Lower leg skin (tissue), 3 donors: ENCODE measurements at regions not wholly inside any gene's neighbourhood (a gene's known extent, or its start where the extent isn't known, plus 50 kb on each side); places are given as distances from the start of the nearest gene placed in this dataset.

ENCODE experiments used
- POLR2A ChIP-seq, 2 donors: fragments of 450-650 bp; IDR thresholded peaks; one replicate each; pipeline ENCODE4 v1.6.1; 2016 to 2017; ENCODE audit warnings: antibody characterized with exemption in 2 of 2, mild to moderate bottlenecking in 1 of 2, moderate library complexity in 1 of 2
- TF ChIP-seq, protein P1 (sequence below), 3 donors: fragments of 450-650 bp; IDR thresholded peaks; one replicate each; pipeline ENCODE4 v1.5.1; 2016; ENCODE audit warnings: antibody characterized with exemption in 3 of 3, mild to moderate bottlenecking in 3 of 3, moderate library complexity in 2 of 3

DNA sequence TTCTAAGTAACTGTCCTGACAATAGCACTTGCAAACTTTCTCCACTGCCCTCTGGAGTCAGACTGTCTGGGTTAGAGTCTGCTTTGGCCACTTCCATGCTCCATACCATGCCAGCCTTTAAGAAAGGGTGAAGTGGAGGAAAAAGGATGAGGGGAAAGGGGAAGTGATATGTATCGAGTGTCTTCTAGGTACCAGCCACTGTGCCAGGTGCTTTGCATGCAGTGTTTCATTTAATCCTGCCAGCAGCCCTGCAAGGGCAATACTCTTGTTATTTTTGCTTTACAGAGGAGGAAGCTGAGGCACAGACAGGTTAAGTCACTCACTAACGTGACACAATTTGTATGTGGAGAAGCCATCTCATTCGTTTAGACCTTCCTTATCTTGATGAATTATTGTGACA, 55.6 kb downstream of the RTL9 start:
- TF ChIP-seq, protein P1, sequence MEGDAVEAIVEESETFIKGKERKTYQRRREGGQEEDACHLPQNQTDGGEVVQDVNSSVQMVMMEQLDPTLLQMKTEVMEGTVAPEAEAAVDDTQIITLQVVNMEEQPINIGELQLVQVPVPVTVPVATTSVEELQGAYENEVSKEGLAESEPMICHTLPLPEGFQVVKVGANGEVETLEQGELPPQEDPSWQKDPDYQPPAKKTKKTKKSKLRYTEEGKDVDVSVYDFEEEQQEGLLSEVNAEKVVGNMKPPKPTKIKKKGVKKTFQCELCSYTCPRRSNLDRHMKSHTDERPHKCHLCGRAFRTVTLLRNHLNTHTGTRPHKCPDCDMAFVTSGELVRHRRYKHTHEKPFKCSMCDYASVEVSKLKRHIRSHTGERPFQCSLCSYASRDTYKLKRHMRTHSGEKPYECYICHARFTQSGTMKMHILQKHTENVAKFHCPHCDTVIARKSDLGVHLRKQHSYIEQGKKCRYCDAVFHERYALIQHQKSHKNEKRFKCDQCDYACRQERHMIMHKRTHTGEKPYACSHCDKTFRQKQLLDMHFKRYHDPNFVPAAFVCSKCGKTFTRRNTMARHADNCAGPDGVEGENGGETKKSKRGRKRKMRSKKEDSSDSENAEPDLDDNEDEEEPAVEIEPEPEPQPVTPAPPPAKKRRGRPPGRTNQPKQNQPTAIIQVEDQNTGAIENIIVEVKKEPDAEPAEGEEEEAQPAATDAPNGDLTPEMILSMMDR (IDR thresholded peaks at IDR 0.05) = no peak
- no peak for TF ChIP-seq POLR2A (IDR thresholded peaks at IDR 0.05)
